AG09309 (cell line): ENCODE measurements at regions not wholly inside any gene's neighbourhood (a gene's known extent, or its start where the extent isn't known, plus 50 kb on each side); places are given as distances from the start of the nearest gene placed in this dataset.

Experiments
- DNase-seq: peaks from one replicate; pipeline ENCODE4 v3.0.0-alpha.2; 2010; ENCODE audit warnings: low read depth
- H3K4me3 ChIP-seq: 2 replicates; pipeline ENCODE4 v1.5.1; 2011; ENCODE audit warnings: mild to moderate bottlenecking, low read depth, low read length, moderate library complexity; ENCODE audit not compliant: control insufficient read depth
- CTCF ChIP-seq: IDR thresholded peaks from 2 replicates; pipeline ENCODE4 v1.5.1; 2011; ENCODE audit warnings: mild to moderate bottlenecking, low read depth, low read length, inconsistent platforms; ENCODE audit not compliant: insufficient read depth, control insufficient read depth; ENCODE audit errors: missing control alignments

DNA sequence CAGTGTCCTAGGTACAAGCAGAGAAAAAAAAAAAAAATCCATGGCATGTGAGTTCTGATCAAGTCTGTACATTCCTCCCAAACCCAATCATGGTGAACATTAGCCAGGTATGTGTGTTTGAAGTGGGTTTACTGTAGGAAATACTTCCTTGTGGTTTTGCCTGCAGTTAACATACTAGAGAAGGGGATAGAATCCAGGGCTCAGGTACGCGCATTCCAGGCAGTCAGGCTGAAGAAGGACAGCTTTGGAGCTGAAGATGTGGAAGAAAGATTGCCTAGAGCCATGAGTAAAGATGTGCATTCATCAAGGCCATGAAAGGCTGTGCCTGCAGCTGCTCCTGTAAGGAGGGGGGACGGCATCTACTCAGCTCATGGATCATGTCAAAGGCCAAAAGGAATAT, 88.2 kb upstream of the NTF3 start:
- no peak for DNase-seq
- H3K4me3 ChIP-seq, result no peak overlapping the region
- TF ChIP-seq CTCF, result no peak

- TF ChIP-seq CTCF, result no peak
- H3K4me3 ChIP-seq, result no peak overlapping the region
- no peak for DNase-seq
These were observed 87.8 kb upstream of the NTF3 start for GRCh38 chr12:5344131-5344530.

DNA sequence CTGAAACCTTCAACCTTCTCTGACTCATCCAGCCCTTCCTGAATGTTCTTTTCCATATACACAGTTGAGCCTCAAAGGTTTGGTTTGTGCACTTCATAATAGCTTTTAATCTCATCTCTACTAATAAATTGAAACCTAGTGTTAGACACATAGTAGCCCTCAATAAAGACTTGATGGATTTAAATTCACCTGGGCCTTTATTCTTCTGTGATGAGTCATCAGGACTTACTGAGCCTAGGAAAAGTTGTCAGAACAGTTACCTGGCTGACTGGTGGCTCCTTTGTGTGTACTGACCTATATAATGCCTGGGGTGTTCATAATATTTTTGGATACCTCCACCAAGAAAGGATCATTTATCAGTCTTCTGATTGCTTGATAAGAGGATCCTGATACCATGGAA, 86.4 kb upstream of the NTF3 start:
- no peak for DNase-seq
- no peak for TF ChIP-seq CTCF
- H3K4me3 ChIP-seq, result no peak overlapping the region

- no peak overlapping the region for H3K4me3 ChIP-seq
- TF ChIP-seq CTCF, result no peak
- no peak for DNase-seq
These were observed 83.9 kb upstream of the NTF3 start for GRCh38 chr12:5348057-5348456.

- no peak for DNase-seq
- H3K4me3 ChIP-seq, result no peak overlapping the region
- no peak for TF ChIP-seq CTCF
These were observed 83.4 kb upstream of the NTF3 start for GRCh38 chr12:5348491-5348890.

DNA sequence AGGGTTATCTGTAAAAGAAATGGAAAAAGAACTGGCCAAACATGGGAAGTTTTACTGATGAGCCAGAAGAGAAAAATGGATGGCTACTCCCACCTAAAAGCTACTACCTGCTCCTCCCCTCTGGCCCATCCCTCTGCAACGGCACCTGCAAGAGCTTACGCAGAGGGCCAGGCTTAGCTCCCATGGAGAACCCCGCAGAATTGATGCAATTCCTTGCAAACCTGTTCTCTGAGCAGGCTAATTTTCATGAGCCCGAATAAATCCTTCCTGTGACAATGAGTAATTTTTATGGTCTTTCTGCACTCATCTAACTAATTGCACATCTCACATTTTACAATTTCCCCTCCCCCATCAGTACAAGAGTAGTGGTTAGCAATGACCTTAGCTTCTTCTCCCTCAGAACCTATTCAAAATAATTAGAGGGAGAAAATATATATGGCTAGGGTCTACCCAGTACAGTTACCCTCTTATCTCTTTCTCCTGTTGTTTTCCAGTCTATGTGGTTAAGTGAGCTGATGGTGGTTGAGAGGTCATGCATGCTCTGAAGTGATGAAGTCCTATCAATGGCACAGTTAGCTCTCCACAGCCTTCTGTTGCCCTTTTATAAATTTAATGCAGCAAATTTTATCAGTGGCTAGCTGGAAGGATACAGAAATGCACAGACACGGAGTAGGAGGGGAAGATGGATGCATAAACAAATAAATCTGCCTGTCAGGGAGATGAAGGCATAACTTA, 67.7 kb upstream of the NTF3 start:
- no peak for TF ChIP-seq CTCF
- no peak for DNase-seq
- H3K4me3 ChIP-seq, result no peak overlapping the region
